8988T (cell line): ENCODE measurements at regions not wholly inside any gene's neighbourhood (a gene's known extent, or its start where the extent isn't known, plus 50 kb on each side); places are given as distances from the start of the nearest gene placed in this dataset.
A peak's percentile ranks its signal among the peaks of the same experiment; 100 is the strongest.
"Not testable (repeated sequence)": the region's sequence is repeated elsewhere in the genome, so short reads cannot be mapped to it uniquely, and the experiment has no call there.

ENCODE experiments used
- DNase-seq: peaks from one replicate; pipeline ENCODE4 v3.0.0; 2011

DNA sequence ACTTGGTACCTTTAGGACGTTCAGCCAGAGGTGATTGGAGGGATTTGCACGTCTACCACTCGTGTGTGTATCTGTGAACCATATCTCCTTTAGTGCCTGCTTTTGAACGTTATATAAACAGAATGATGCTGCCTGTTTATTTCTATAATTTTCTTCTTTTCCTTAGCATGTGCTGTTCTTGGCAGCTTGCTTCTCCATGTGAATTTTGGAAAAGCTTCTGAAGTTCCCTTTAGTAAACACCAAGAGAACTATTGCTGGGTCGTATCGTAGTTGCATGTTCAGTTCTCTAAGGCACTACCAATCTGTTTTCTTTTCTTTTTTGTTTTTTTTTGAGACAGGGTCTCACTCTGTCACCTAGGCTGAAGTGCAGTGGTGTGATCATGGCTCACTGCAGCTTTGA is 73.8 kb upstream of the FANCC start:
- not testable (repeated sequence) for DNase-seq

GRCh38 chr9:95389373-95389772 is 71.9 kb upstream of the FANCC start:
- no peak for DNase-seq

DNA sequence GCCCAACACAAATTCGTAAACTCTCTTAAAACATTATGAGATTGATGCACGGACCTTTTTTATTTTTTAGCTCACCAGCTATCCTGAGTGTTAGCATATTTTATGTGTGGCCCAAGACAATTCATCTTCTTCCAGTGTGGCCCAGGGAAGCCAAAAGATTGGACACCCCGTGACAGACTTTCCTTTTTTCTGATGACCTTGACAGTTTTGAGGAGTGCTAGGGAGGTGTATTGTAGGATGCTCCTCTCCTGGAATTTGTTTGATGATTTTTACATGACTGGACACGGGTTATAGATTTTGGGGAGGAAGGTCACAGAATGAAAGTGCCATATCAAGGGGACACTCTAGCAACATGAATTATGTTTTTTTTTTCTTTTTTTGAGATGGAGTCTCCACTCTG is 69.3 kb upstream of the FANCC start:
- no peak for DNase-seq

DNA sequence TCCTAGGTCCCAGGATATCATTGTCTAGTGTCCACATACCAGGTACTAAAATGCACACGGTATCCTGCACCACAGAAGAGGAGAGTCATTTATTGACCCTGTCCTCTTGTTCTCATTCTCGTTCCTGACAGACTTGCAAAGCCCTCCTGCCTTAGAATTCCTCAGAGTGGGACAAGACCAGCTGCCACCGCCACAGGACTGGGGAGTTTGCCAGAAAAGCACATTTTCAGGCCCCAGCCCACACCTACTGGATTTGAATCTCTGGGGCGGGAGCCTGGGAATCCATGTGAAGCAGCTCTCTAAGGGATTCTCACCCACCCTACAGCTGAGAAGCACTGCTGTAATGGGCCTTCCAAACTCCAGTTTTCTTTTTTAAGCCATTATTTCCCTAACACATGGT is 68.0 kb upstream of the FANCC start:
- DNase-seq, result no peak

GRCh38 chr9:95383845-95384244 is 66.3 kb upstream of the FANCC start:
- no peak for DNase-seq

DNA sequence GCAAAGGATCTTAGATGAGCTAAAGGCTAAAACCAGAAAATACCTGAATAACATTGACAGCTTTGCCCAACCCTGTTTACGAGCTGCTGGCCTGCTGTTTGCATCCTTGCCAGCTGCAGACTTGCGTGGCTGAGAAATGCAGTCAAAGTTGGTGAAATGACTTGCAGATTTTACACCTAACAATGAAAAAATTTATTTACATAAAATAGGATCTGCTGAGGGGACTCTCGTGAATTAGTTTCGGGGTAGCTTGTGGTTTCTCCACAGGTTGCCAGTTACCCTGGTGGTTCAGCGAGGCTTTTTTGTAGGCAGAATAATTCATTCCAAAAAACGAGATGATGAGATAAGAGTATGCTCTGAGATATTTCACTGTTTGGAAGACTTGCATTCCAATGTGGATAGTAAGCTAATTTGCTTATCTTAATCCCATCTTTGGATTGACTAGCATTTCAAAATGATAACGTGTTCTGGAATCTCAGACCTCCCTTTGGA is 65.7 kb upstream of the FANCC start:
- no peak for DNase-seq

DNA sequence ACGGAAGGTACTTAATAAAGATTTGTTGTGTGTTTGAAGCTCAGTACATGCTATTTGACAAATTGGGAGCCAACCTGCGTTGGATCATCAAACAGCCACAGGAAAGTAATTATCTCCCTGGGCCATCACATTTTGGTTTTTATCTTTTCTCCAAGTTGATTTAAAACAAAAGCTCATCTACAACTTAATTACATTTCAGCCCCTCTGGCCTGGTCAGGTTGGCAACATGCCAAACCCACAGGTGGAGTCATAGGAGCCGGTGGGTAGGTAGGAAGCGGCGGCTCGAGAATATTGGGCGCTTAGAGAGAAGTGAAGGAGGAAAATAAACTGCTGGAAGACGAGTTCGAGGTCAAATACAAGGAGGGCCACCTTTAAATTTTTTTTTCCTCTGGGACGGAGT is 64.9 kb upstream of the FANCC start:
- no peak for DNase-seq

DNA sequence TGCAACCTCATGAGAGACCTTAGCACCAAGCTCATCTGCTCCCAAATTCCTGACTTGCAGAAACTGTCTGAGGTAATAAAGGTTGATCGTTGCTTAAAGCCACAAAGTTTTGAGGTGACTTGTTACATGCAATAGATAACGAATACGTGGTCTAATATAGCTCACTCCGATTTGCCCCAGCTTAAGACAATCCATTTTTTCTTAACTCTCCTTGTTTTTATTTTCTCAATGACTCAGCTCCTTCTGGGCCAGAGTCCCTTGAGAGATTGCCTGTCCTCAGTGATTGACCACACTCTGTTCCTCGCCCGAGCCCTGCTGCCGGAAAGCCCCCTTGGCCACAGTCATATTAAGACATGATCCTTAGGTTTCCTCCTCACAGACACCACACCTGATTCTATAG is 63.7 kb upstream of the FANCC start:
- DNase-seq, result no peak

DNA sequence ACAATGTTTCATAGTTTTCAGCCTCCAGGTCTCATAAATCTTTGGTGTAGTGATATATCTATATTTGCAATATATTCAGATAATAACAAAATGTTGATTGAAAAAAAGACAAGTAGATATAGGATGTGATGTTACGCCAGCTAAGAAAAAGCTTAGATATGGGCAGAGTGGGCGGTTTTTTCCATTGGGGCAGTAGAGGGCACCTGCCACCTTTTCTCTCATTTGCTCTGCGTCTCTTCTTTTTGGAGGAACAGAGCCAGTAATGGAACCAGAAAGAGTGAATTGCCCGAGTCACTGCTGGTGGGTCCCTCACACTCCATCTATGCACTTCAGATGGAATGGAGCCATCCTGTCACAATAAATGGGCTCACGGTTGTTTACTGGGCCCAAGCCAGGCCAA is 62.1 kb upstream of the FANCC start:
- peak; percentile 26 for DNase-seq

GRCh38 chr9:95373782-95374487 is 56.4 kb upstream of the FANCC start:
- DNase-seq, result no peak

GRCh38 chr9:95373069-95373681 is 55.7 kb upstream of the FANCC start:
- no peak for DNase-seq

GRCh38 chr9:95370064-95370463 is 52.6 kb upstream of the FANCC start:
- DNase-seq, result no peak

DNA sequence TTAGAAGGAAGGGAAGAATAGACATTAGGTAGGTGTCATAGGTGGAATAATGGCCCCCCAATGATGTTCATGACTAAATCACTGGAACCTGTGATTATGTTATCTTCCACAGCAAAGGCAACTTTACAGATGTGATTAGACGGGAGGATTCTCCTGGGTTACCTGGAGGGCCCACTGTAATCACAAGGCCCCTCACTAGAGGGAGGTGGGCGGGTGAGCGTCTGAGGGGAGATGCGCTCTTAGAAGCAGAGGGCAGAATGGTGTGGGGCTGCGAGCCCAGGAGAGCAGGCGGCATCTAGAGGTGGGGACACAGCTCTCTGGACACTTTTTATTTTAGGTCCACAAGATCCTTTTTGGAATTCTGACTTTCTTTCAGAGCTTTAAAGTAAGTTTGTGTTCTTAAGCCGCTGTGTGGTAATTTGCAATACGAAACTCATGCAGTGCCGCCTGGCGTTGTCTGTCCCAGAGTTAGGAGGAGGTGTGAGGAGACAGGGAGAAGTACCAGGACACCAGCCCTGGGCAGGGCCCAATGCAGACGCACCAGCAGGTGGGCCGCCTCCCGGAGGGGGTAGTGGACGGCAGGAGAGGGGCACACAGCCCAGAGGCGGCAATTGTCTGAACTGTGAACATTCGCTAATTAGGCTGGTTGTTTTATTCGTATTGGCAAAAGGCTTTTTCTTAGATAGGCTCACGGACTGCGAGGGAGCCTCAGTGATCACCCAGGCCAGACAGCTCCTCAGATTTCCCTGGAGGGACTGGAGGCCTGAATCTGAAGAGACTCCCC is 51.1 kb upstream of the FANCC start:
- DNase-seq, result no peak
